Thyroid gland (tissue), 4 donors: ENCODE measurements at regions not wholly inside any gene's neighbourhood (a gene's known extent, or its start where the extent isn't known, plus 50 kb on each side); places are given as distances from the start of the nearest gene placed in this dataset.

Experiments
- CTCF ChIP-seq, 6 experiments: fragments of 200-600 bp in 3 of 6; fragments of 450-650 bp in 3 of 6; sonication (generic) in 3 of 6; IDR thresholded peaks; one replicate each; pipeline ENCODE4 v1.5.1; 2016 to 2019; ENCODE audit warnings: antibody characterized with exemption in 6 of 6, mild to moderate bottlenecking in 2 of 6, inconsistent platforms in 1 of 6, moderate library complexity in 1 of 6
- POLR2A ChIP-seq, 2 donors: fragments of 450-650 bp; IDR thresholded peaks; one replicate each; pipeline ENCODE4 v1.6.1; 2017; ENCODE audit warnings: antibody characterized with exemption in 2 of 2, mild to moderate bottlenecking in 2 of 2, moderate library complexity in 1 of 2

- TF ChIP-seq POLR2A (IDR thresholded peaks at IDR 0.05) (no peak), CTCF (IDR thresholded peaks at IDR 0.05) (no peak)
Observed at GRCh38 chr2:24439971-24440340, 51.1 kb upstream of the NCOA1 start.
